GM12873 (cell line): ENCODE measurements at regions not wholly inside any gene's neighbourhood (a gene's known extent, or its start where the extent isn't known, plus 50 kb on each side); places are given as distances from the start of the nearest gene placed in this dataset.

Experiments used
- CTCF ChIP-seq: IDR thresholded peaks from 2 replicates; pipeline ENCODE4 v1.5.1; 2012; ENCODE audit warnings: low read depth, mild to moderate bottlenecking, moderate library complexity, low read length, control low read depth; ENCODE audit not compliant: insufficient read depth; ENCODE audit errors: missing control alignments

DNA sequence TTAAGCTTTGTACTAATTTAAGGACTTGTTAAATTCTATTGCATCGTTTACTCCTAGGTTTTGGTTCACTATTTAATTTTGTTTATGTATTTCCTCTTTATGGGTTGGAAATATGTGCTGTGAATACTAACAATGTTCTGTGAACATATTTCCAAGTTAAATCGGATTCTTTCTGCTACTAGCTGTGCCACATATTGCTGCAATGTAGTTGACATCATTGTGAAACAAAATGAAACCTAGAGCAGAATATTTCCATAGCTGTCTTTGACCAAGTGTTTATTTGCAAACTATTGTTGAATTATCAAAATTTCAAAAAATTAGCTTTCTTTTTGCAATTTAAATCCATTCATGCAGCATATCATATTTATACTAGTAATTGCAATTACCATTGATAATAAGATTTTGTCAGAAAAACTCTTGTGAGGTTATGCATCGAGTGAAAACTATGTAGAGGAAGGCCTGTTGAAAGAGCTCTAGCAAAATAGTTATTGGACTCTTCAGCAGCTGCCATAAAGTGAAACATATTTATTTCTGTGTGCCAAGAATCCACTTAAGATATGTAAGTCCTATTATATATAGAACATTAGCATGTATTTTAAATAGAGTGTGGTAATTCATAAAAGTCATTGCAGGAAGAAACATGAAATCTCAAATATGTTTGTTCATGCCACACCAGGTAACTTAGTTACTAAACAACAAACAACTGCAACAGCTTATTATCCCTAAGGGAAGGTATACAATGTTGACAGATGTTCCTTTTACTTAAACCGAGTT lies 575.1 kb downstream of the SLITRK6 start:
- no peak for TF ChIP-seq CTCF

DNA sequence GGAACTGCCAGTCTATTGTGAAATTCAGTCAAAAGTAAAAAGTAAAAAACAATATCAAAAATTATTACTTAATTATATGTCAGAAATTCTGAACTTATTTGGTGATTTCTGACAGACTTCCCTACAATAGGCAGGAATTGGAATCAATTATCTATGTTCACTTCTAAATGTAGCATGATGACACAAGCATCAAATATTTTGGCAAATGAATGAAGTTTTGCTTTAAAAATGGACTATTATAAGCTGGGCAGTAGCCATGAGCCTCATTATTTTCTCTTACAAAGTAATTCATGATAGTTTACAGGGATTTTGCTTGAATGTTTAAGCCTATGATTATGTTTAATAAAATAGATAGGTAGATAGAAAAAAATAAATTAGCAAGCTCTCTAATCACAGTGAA lies 582.6 kb downstream of the SLITRK6 start:
- no peak for TF ChIP-seq CTCF

DNA sequence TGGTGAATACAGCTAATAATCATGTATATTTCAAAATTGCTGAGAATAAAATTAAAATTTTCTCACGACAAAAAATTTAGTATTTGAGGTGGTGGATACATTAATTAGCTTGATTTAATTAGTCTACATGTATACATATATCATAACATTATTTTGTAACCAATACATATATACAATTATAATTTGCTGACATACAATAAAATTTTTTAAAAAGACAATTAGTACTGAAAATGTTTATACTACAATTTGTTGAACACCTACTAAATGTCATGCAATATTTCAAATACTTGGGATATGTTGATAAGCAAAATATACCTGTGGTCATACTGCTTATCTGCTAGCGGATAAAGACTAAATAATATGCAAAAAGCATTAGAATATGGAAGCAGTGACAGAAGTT lies 586.5 kb downstream of the SLITRK6 start:
- TF ChIP-seq CTCF = no peak

DNA sequence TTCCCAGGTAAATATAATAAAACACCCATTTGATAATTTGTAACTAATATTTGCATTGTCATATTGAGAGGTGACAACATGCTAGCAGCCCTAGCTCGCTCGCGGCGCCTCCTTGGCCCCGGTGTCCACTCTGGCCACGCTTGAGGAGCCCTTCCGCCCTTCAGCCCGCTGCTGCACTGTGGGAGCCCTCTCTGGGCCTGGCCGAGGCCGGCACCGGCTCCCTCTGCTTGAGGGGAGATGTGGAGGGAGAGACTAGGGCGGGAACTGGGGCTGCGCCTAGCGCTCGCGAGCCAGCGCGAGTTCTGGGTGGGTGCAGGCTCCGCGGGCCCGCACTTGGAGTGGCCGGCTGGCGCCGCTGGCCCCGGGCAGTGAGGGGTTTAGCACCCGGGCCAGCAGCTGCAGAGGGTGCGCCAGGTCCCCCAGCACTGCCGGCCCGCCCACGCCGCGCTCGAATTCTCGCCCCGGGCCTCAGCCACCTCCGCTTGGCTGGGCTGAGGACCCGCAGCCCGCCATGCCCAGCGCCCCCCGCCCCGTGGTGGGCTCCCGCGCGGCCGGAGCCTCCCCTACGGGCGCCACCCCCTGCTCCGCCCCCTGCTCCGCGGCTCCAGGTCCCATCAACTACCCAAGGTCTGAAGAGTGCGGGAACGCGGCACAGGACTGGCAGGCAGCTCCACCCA lies 594.4 kb downstream of the SLITRK6 start:
- no peak for TF ChIP-seq CTCF

- TF ChIP-seq CTCF = no peak
These were observed 601.8 kb downstream of the SLITRK6 start for GRCh38 chr13:85197431-85197830.

DNA sequence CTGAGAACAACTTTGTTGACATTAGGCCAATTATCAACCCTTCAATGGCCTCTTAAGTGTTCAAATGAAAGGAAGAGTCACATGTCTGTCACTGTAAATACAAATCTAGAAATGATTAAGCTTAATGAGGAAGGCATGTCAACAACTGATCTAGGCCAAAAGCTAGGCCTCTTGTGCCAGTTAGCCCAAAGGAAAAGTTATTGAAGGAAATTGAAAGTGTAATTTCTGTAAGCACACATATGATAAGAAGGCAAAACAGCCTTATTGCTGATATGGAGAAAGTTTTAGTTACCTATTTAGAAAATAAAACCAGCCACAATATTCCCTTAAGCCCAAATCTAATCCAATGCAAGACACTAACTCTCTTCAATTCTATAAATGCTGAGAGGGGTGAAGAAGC lies 604.7 kb downstream of the SLITRK6 start:
- no peak for TF ChIP-seq CTCF

- no peak for TF ChIP-seq CTCF
These were observed 607.1 kb downstream of the SLITRK6 start for GRCh38 chr13:85191996-85192718.
